GM12878 (cell line): ENCODE measurements at regions not wholly inside any gene's neighbourhood (a gene's known extent, or its start where the extent isn't known, plus 50 kb on each side); places are given as distances from the start of the nearest gene placed in this dataset.

Experiments
- ATAC-seq: fragments of 200-7000 bp; cut with Tn5 transposase; 3 replicates; pipeline ENCODE4 v1.9.1; 2020; ENCODE audit warnings: mild to moderate bottlenecking, moderate library complexity
- BruUV-seq: library from RNA; stranded (reverse); fragments of 400-500 nt; replicated peaks from 2 replicates; lab custom pipeline; 2021; lab: Mats Ljungman, UMichigan
- CTCF ChIA-PET: fragments of 300-600 bp; sonication (Branson Sonifier 250); formaldehyde crosslinking; extraction: SDS; loops from one replicate; lab custom pipeline; 2021; ENCODE audit warnings: inconsistent platforms; lab: Yijun Ruan, JAX
- POLR2A ChIA-PET: fragments of 350-600 bp; formaldehyde crosslinking; extraction: SDS; loops from one replicate; lab custom pipeline; 2021; ENCODE audit warnings: inconsistent platforms; lab: Charles Lee
- RAD21 ChIA-PET: fragments of 300-600 bp; sonication (Branson Sonifier 250); formaldehyde crosslinking; loops from one replicate; lab custom pipeline; 2023; ENCODE audit warnings: antibody characterized with exemption; ENCODE audit not compliant: unreplicated experiment; lab: Charles Lee
- SMC1A ChIA-PET: fragments of 300-600 bp; sonication (Branson Sonifier 250); formaldehyde crosslinking; loops from one replicate; lab custom pipeline; 2023; ENCODE audit not compliant: unreplicated experiment, uncharacterized antibody; lab: Charles Lee
- DNase-seq: peaks from one replicate; pipeline ENCODE4 v3.0.0-alpha.2; 2011; ENCODE audit warnings: low read depth, low spot score
- FAIRE-seq: peaks from 3 replicates; lab custom pipeline; 2011; peaks lifted over from hg19 to GRCh38; lab: Jason Lieb, UNC
- H2AFZ ChIP-seq: 2 replicates; pipeline ENCODE4 v1.6.0; 2011; ENCODE audit warnings: low read depth, low read length, control low read depth; ENCODE audit not compliant: control insufficient read depth
- H3K27ac ChIP-seq: 2 replicates; pipeline ENCODE4 v1.5.1; 2011; ENCODE audit warnings: control low read depth; ENCODE audit not compliant: control insufficient read depth, insufficient read depth
- H3K27me3 ChIP-seq, 2 experiments: replicated peaks in 1 of 2; 2 replicates each; pipeline versions ENCODE4 v1.6.0 to v1.6.1; 2011; ENCODE audit warnings: low read length in 1 of 2; ENCODE audit not compliant: control insufficient read depth in 2 of 2, insufficient read depth in 2 of 2
- H3K36me3 ChIP-seq, 2 experiments: 2 replicates each; pipeline ENCODE4 v1.5.1; 2011; ENCODE audit warnings: low read length in 1 of 2; ENCODE audit not compliant: control insufficient read depth in 2 of 2, insufficient read depth in 2 of 2
- H3K4me1 ChIP-seq: 2 replicates; pipeline ENCODE4 v1.6.1; 2011; ENCODE audit warnings: mild to moderate bottlenecking, low read length, moderate library complexity, mixed read lengths; ENCODE audit not compliant: control insufficient read depth, insufficient read depth
- H3K4me2 ChIP-seq: 2 replicates; pipeline ENCODE4 v1.6.0; 2011; ENCODE audit warnings: control low read depth; ENCODE audit not compliant: control insufficient read depth, insufficient read depth
- H3K4me3 ChIP-seq: fragments of 200-600 bp; sonication (generic); 2 replicates; pipeline ENCODE4 v1.5.1; 2016
- H3K79me2 ChIP-seq: 2 replicates; pipeline ENCODE4 v1.6.0; 2011; ENCODE audit warnings: low read length; ENCODE audit not compliant: control insufficient read depth, insufficient read depth
- H3K9ac ChIP-seq: 2 replicates; pipeline ENCODE4 v1.8.0; 2011; ENCODE audit warnings: low read length, control low read depth, mixed read lengths; ENCODE audit not compliant: control insufficient read depth, insufficient read depth
- H3K9me3 ChIP-seq: replicated peaks from 3 replicates; pipeline ENCODE4 v1.5.1; 2011; ENCODE audit warnings: mild to moderate bottlenecking, low read length; ENCODE audit not compliant: control insufficient read depth, insufficient read depth
- H4K20me1 ChIP-seq: 2 replicates; pipeline ENCODE4 v1.6.0; 2011; ENCODE audit not compliant: control insufficient read depth, insufficient read depth
- GABPA ChIP-seq: IDR thresholded peaks from 2 replicates; pipeline ENCODE4 v1.6.1; 2014; ENCODE audit warnings: antibody characterized with exemption, low read depth, mild to moderate bottlenecking, inconsistent platforms
- RCOR1 ChIP-seq: conservative IDR thresholded peaks from 2 replicates; pipeline ENCODE4 v1.6.1; 2012; ENCODE audit warnings: low read depth, low read length, improper control_type of control experiment
- RELB ChIP-seq: fragments of 450-650 bp; IDR thresholded peaks from 2 replicates; pipeline ENCODE4 v1.6.1; 2017; ENCODE audit warnings: low read depth, mild to moderate bottlenecking, moderate library complexity
- REST ChIP-seq: IDR thresholded peaks from 2 replicates; pipeline ENCODE4 v1.6.1; 2012; ENCODE audit warnings: mild to moderate bottlenecking, low read depth, low read length
- RFX5 ChIP-seq: IDR thresholded peaks from 2 replicates; pipeline ENCODE4 v1.6.1; 2011; ENCODE audit warnings: low read depth, low read length, improper control_type of control experiment
- SPI1 ChIP-seq: IDR thresholded peaks from 2 replicates; pipeline ENCODE4 v1.6.1; 2011; ENCODE audit warnings: low read depth, mild to moderate bottlenecking, low read length, moderate library complexity, borderline replicate concordance; ENCODE audit not compliant: insufficient read depth
- SUPT20H ChIP-seq: IDR thresholded peaks from 2 replicates; pipeline ENCODE4 v1.6.1; 2011; ENCODE audit warnings: low read depth, mild to moderate bottlenecking, low read length, moderate library complexity, borderline replicate concordance; ENCODE audit not compliant: control insufficient read depth
- YBX1 ChIP-seq: fragments of 450-650 bp; IDR thresholded peaks from 2 replicates; pipeline ENCODE4 v1.6.1; 2016; ENCODE audit warnings: antibody characterized with exemption
- ZNF622 ChIP-seq: fragments of 450-650 bp; IDR thresholded peaks from 2 replicates; pipeline ENCODE4 v1.6.1; 2017; ENCODE audit warnings: mild to moderate bottlenecking, inconsistent platforms
- WGBS: methylation state at CpG from one replicate; pipeline ENCODE4 v1.1.6; 2016; ENCODE audit warnings: low lambda C conversion rate; ENCODE audit not compliant: insufficient replicate concordance, insufficient coverage; ENCODE audit errors: missing lambda C conversion rate; 5-methylcytosine and 5-hydroxymethylcytosine counted together
- in situ Hi-C: fragments of 300-500 bp; cut with MboI; formaldehyde crosslinking; loops from 9 replicates; pipeline ENCODE4 v1.14.3; 2018; ENCODE audit warnings: mixed read lengths
- intact Hi-C: fragments of 100-400 bp; cut with micrococcal nuclease; formaldehyde crosslinking; loops from one replicate; pipeline ENCODE4 v1.14.2; 2022; ENCODE audit not compliant: unreplicated experiment

GRCh38 chr10:83765731-83766130 lies 373.6 kb upstream of the GHITM start:
- Histone ChIP-seq H3K9ac (no peak overlapping the region), H3K36me3 (no peaks in the 10 kb centered on the region), H3K4me1 (no peaks in the 10 kb centered on the region), H3K4me3 (no peak overlapping the region), H3K9me3 (no peaks in the 10 kb centered on the region), H3K27ac (no peak overlapping the region), H3K4me2 (no peak overlapping the region), H3K79me2 (no peaks in the 10 kb centered on the region), H3K27me3 (no peaks in the 10 kb centered on the region), H2AFZ (no peak overlapping the region), H4K20me1 (no peaks in the 10 kb centered on the region)
- FAIRE-seq (no peak), DNase-seq (no peak), ATAC-seq (no peak)
- no TSS peak for BruUV-seq
- ChIA-PET SMC1A (interaction anchor here (1.4 kb wide), 1 partner anchor 12 kb away, joined by 5 read pairs; no protein-coding TSS in a partner anchor), RAD21 (no interaction called here), POLR2A (no interaction called here), CTCF (no interaction called here)
- in situ Hi-C loops (no loop called here), intact Hi-C loops (no loop called here)
- TF ChIP-seq REST (no peak), RFX5 (no peak), SUPT20H (no peak), RELB (no peak), YBX1 (no peak), SPI1 (no peak), ZNF622 (no peak), RCOR1 (no peak), GABPA (no peak)
- 53% methylated on average over 2 of the region's 2 CpGs for WGBS
